SK-N-SH (cell line): ENCODE measurements at regions not wholly inside any gene's neighbourhood (a gene's known extent, or its start where the extent isn't known, plus 50 kb on each side); places are given as distances from the start of the nearest gene placed in this dataset.
"Not testable (repeated sequence)": the region's sequence is repeated elsewhere in the genome, so short reads cannot be mapped to it uniquely, and the experiment has no call there.

ENCODE experiments used
- CTCF ChIA-PET: fragments of 300-600, 350-600 bp; formaldehyde crosslinking; extraction: SDS; loops from one replicate; lab custom pipeline; 2021; lab: Yijun Ruan, JAX
- POLR2A ChIA-PET: fragments of 350-600 bp; sonication (Branson Sonifier 250); formaldehyde crosslinking; extraction: SDS; loops from one replicate; lab custom pipeline; 2020; ENCODE audit warnings: antibody characterized with exemption, inconsistent platforms; lab: Yijun Ruan, JAX
- DNase-seq: peaks from one replicate; pipeline ENCODE4 v3.0.0; 2012
- H2AFZ ChIP-seq: fragments of 200-600 bp; sonication (generic); 2 replicates; pipeline ENCODE4 v1.8.1; 2016; ENCODE audit warnings: antibody characterized with exemption, mild to moderate bottlenecking, low read depth
- H3F3A ChIP-seq: fragments of 200-600 bp; sonication (generic); replicated peaks from 2 replicates; pipeline ENCODE3; 2016; ENCODE audit warnings: antibody characterized with exemption, mild to moderate bottlenecking; ENCODE audit not compliant: insufficient read depth
- H3K27ac ChIP-seq, 2 experiments: fragments of 200-500 bp in 1 of 2; fragments of 200-600 bp in 1 of 2; sonication (Bioruptor generic) in 1 of 2; sonication (generic), shearing (Covaris generic) in 1 of 2; 2 replicates each; pipeline versions ENCODE4 v1.5.1 to v1.6.1; 2014 to 2016; ENCODE audit warnings: low read depth in 2 of 2, inconsistent platforms in 1 of 2, low read length in 1 of 2, mild to moderate bottlenecking in 1 of 2, mixed read lengths in 1 of 2
- H3K27me3 ChIP-seq: fragments of 200-600 bp; sonication (generic), shearing (Covaris generic); 2 replicates; pipeline ENCODE4 v1.6.1; 2016; ENCODE audit warnings: mixed run types; ENCODE audit not compliant: insufficient read depth
- H3K36me3 ChIP-seq, 2 experiments: fragments of 200-500 bp in 1 of 2; fragments of 200-600 bp in 1 of 2; sonication (Bioruptor generic) in 1 of 2; sonication (generic) in 1 of 2; replicated peaks in 1 of 2; 2 replicates each; pipeline versions ENCODE3 to v1.5.1; 2014 to 2016; ENCODE audit warnings: low read length in 1 of 2, mild to moderate bottlenecking in 1 of 2; ENCODE audit not compliant: insufficient read depth in 2 of 2, control insufficient read depth in 1 of 2
- H3K4me1 ChIP-seq, 2 experiments: fragments of 200-500 bp in 1 of 2; fragments of 200-600 bp in 1 of 2; sonication (Bioruptor generic) in 1 of 2; sonication (generic), shearing (Covaris generic) in 1 of 2; 2 replicates each; pipeline versions ENCODE4 v1.5.1 to v1.6.1; 2014 to 2016; ENCODE audit warnings: low read depth in 1 of 2, low read length in 1 of 2, mixed run types in 1 of 2; ENCODE audit not compliant: insufficient read depth in 2 of 2, control insufficient read depth in 1 of 2
- H3K4me2 ChIP-seq: fragments of 200-600 bp; sonication (generic), shearing (Covaris generic); 2 replicates; pipeline ENCODE4 v1.6.1; 2017; ENCODE audit warnings: mixed run types
- H3K4me3 ChIP-seq, 2 experiments: fragments of 200-500 bp in 1 of 2; fragments of 200-600 bp in 1 of 2; sonication (Bioruptor generic) in 1 of 2; sonication (generic), shearing (Covaris generic) in 1 of 2; 2 replicates each; pipeline versions ENCODE4 v1.5.1 to v1.8.1; 2014 to 2016; ENCODE audit warnings: low read depth in 2 of 2, inconsistent platforms in 1 of 2, low read length in 1 of 2, mild to moderate bottlenecking in 1 of 2, mixed read lengths in 1 of 2, moderate library complexity in 1 of 2
- H3K79me2 ChIP-seq: fragments of 200-600 bp; sonication (generic); 2 replicates; pipeline ENCODE4 v1.8.1; 2017; ENCODE audit warnings: mild to moderate bottlenecking; ENCODE audit not compliant: insufficient read depth
- H3K9ac ChIP-seq: fragments of 200-600 bp; sonication (generic); 2 replicates; pipeline ENCODE4 v1.6.1; 2017; ENCODE audit warnings: mixed run types
- H3K9me2 ChIP-seq: fragments of 200-600 bp; sonication (generic); 2 replicates; pipeline ENCODE4 v1.6.1; 2017; ENCODE audit warnings: mixed run types
- H3K9me3 ChIP-seq: fragments of 200-600 bp; sonication (generic); 2 replicates; pipeline ENCODE4 v1.6.1; 2017; ENCODE audit warnings: mixed run types, mild to moderate bottlenecking, moderate library complexity
- H4K20me1 ChIP-seq: fragments of 200-600 bp; sonication (generic); 2 replicates; pipeline ENCODE4 v1.6.1; 2017; ENCODE audit warnings: mild to moderate bottlenecking, mixed run types; ENCODE audit not compliant: insufficient read depth
- EZH2phosphoT487 ChIP-seq: fragments of 200-600 bp; sonication (generic); IDR thresholded peaks from 2 replicates; pipeline ENCODE4 v1.6.1; 2017; ENCODE audit warnings: low read depth, mixed run types, mild to moderate bottlenecking, antibody characterized with exemption, moderate library complexity, borderline replicate concordance
- FOXM1 ChIP-seq: IDR thresholded peaks from 2 replicates; pipeline ENCODE4 v1.4.0; 2012; ENCODE audit warnings: low read depth, mild to moderate bottlenecking
- GATA2 ChIP-seq: sonication (generic); formaldehyde crosslinking; IDR thresholded peaks from 2 replicates; pipeline ENCODE4 v1.5.0; 2020; ENCODE audit warnings: mild to moderate bottlenecking, missing genetic modification reagents
- IRF3 ChIP-seq: fragments of 150-350 bp; IDR thresholded peaks from 2 replicates; pipeline ENCODE4 v1.6.1; 2016; ENCODE audit warnings: mild to moderate bottlenecking, low read depth, low read length
- MAX ChIP-seq: IDR thresholded peaks from 2 replicates; pipeline ENCODE4 v1.4.0; 2012; ENCODE audit warnings: low read depth
- MEF2A ChIP-seq: IDR thresholded peaks from 2 replicates; pipeline ENCODE4 v1.4.0; 2012; ENCODE audit warnings: low read depth, borderline replicate concordance
- PBX3 ChIP-seq: IDR thresholded peaks from 2 replicates; pipeline ENCODE4; 2012
- RAD21 ChIP-seq: IDR thresholded peaks from 2 replicates; pipeline ENCODE4 v1.6.1; 2012; ENCODE audit warnings: mild to moderate bottlenecking, low read length
- RCOR1 ChIP-seq: fragments of 150-350 bp; IDR thresholded peaks from 2 replicates; pipeline ENCODE4 v1.6.1; 2017; ENCODE audit warnings: antibody characterized with exemption, low read length
- RFX5 ChIP-seq: IDR thresholded peaks from 2 replicates; pipeline ENCODE4 v1.6.1; 2012; ENCODE audit warnings: mild to moderate bottlenecking, improper control_type of control experiment, low read length
- TAF1 ChIP-seq: IDR thresholded peaks from 2 replicates; pipeline ENCODE4 v1.6.1; 2012; ENCODE audit warnings: low read depth, mild to moderate bottlenecking, low read length, moderate library complexity, borderline replicate concordance
- TCF12 ChIP-seq: IDR thresholded peaks from 2 replicates; pipeline ENCODE4 v1.4.0; 2012
- TEAD4 ChIP-seq: IDR thresholded peaks from 2 replicates; pipeline ENCODE4 v1.4.0; 2012; ENCODE audit warnings: mild to moderate bottlenecking, borderline replicate concordance; ENCODE audit not compliant: insufficient read depth
- YY1 ChIP-seq: IDR thresholded peaks from 2 replicates; pipeline ENCODE4 v1.4.0; 2012; ENCODE audit warnings: low read depth, mild to moderate bottlenecking
- ZBTB33 ChIP-seq: IDR thresholded peaks from 2 replicates; pipeline ENCODE4 v1.4.0; 2012; ENCODE audit warnings: low read depth, borderline replicate concordance
- WGBS: methylation state at CpG from one replicate; pipeline ENCODE4 v1.1.6; 2017; ENCODE audit warnings: low lambda C conversion rate; 5-methylcytosine and 5-hydroxymethylcytosine counted together

GRCh38 chr7:106568002-106568679 lies 92.8 kb downstream of the CCDC71L start:
- H2AFZ ChIP-seq, result no peak overlapping the region
- POLR2A ChIA-PET, result interaction anchor here (1.1 to 1.3 kb wide), 4 partner anchors 92 to 601 kb away, joined by 4 to 9 read pairs (median 4); partner anchors contain the start of genes CCDC71L, HBP1 and NAMPT

GRCh38 chr7:106567204-106568001 lies 93.6 kb downstream of the CCDC71L start:
- DNase-seq, result not testable (repeated sequence)

More at GRCh38 chr7:106568002-106568679, 92.8 kb downstream of the CCDC71L start:
- CTCF ChIA-PET, result interaction anchor here (0.8 to 3.2 kb wide), 11 partner anchors 9 to 511 kb away, joined by 3 to 21 read pairs (median 4); partner anchors contain the start of gene CCDC71L
- Histone ChIP-seq H3K27me3 (no peaks in the 10 kb centered on the region), H3K4me3 (no peak overlapping the region; a peak in 1 of 4 replicates), H3K9ac (no peak overlapping the region), H3K4me1 (peaks cover 10 to 43% of the 10 kb centered on the region in 2 experiments; a peak in 3 of 4 replicates), H3K36me3 (no peaks in the 10 kb centered on the region), H4K20me1 (no peaks in the 10 kb centered on the region), H3K79me2 (no peaks in the 10 kb centered on the region), H3K9me2 (no peaks in the 10 kb centered on the region), H3K9me3 (no peaks in the 10 kb centered on the region), H3F3A (no peaks in the 10 kb centered on the region), H3K27ac (peak overlapping the region in 1 of 2 experiments; percentile 98; a peak in 2 of 4 replicates), H3K4me2 (no peak overlapping the region)
- no peak for DNase-seq
- TF ChIP-seq EZH2phosphoT487 (no peak), MAX (no peak), TCF12 (no peak), RAD21 (no peak), RFX5 (no peak)
- WGBS, result 43% methylated on average over 2 of the region's 2 CpGs

GRCh38 chr7:106566672-106567071 lies 94.3 kb downstream of the CCDC71L start:
- 82% methylated on average over 2 of the region's 2 CpGs for WGBS
- Histone ChIP-seq H3K27ac (no peak overlapping the region; a peak in 1 of 4 replicates), H3K9me3 (no peaks in the 10 kb centered on the region), H3K9me2 (no peaks in the 10 kb centered on the region), H3K4me3 (no peak overlapping the region), H2AFZ (no peak overlapping the region), H3K27me3 (no peaks in the 10 kb centered on the region), H3K4me2 (no peak overlapping the region), H3F3A (no peaks in the 10 kb centered on the region), H3K79me2 (no peaks in the 10 kb centered on the region), H4K20me1 (no peaks in the 10 kb centered on the region), H3K4me1 (peaks cover 10 to 43% of the 10 kb centered on the region in 2 experiments; a peak in 3 of 4 replicates), H3K9ac (no peak overlapping the region), H3K36me3 (no peaks in the 10 kb centered on the region)
- DNase-seq, result no peak
- CTCF ChIA-PET, result no interaction called here
- POLR2A ChIA-PET, result no interaction called here
- TF ChIP-seq TEAD4 (no peak), EZH2phosphoT487 (no peak), TAF1 (no peak), GATA2 (no peak), FOXM1 (no peak), PBX3 (no peak), YY1 (no peak), ZBTB33 (no peak), MEF2A (no peak), RCOR1 (no peak), IRF3 (no peak)

More at GRCh38 chr7:106567204-106568001, 93.6 kb downstream of the CCDC71L start:
- 81% methylated on average over 15 of the region's 15 CpGs for WGBS
- CTCF ChIA-PET, result interaction anchor here (0.5 to 3.2 kb wide), 5 partner anchors 54 to 1582 kb away, joined by 3 to 21 read pairs (median 3); partner anchors contain the start of gene CCDC71L
- H3K9me2 ChIP-seq, POLR2A ChIA-PET, H3K9me3 ChIP-seq, H3K36me3 ChIP-seq, H3K9ac ChIP-seq, H3F3A ChIP-seq, H3K4me2 ChIP-seq, H3K79me2 ChIP-seq, H3K4me3 ChIP-seq, H3K27me3 ChIP-seq, H2AFZ ChIP-seq, H4K20me1 ChIP-seq: not testable (repeated sequence)
- H3K4me1 ChIP-seq, result peaks cover 10 to 43% of the 10 kb centered on the region in 2 experiments; a peak in 3 of 4 replicates
- H3K27ac ChIP-seq, result peak overlapping the region in 1 of 2 experiments; percentile 98; a peak in 2 of 4 replicates
